Fibroblast of mammary gland (primary cell): ENCODE measurements at regions not wholly inside any gene's neighbourhood (a gene's known extent, or its start where the extent isn't known, plus 50 kb on each side); places are given as distances from the start of the nearest gene placed in this dataset.
A peak's percentile ranks its signal among the peaks of the same experiment; 100 is the strongest.

ENCODE experiments used
- DNase-seq: peaks from one replicate; pipeline ENCODE4 v3.0.0-alpha.2; 2010; ENCODE audit warnings: low read depth
- H3K4me3 ChIP-seq: 2 replicates; pipeline ENCODE4 v1.5.1; 2011; ENCODE audit warnings: low read depth, mild to moderate bottlenecking, low read length, moderate library complexity; ENCODE audit not compliant: control insufficient read depth
- TF ChIP-seq, protein P1 (sequence below): conservative IDR thresholded peaks from 2 replicates; pipeline ENCODE4 v1.5.1; 2011; ENCODE audit warnings: low read depth, low read length, inconsistent platforms; ENCODE audit not compliant: control insufficient read depth, insufficient read depth

DNA sequence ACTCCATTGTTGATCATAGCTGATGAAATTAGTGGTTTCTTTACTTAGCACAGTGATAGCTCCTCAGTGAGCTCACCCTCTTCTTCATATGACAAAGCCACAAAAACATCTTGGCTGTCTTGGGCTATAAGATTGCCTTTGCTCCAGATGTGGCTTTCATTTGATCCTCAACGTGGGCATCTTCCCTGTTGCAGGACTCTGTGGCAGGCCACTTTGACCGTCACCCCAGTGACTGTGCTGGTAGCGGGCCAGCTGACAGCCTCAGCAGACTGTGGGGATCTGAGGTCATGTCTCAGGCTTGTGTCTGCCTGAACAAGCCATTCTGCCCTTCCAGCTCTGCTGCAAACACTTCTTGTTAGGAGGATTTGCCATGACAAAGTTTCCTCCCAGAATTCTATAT lies 422.2 kb downstream of the NR2F1-AS1 start:
- H3K4me3 ChIP-seq = no peak overlapping the region
- peak; percentile 66 for DNase-seq
- TF ChIP-seq, protein P1, sequence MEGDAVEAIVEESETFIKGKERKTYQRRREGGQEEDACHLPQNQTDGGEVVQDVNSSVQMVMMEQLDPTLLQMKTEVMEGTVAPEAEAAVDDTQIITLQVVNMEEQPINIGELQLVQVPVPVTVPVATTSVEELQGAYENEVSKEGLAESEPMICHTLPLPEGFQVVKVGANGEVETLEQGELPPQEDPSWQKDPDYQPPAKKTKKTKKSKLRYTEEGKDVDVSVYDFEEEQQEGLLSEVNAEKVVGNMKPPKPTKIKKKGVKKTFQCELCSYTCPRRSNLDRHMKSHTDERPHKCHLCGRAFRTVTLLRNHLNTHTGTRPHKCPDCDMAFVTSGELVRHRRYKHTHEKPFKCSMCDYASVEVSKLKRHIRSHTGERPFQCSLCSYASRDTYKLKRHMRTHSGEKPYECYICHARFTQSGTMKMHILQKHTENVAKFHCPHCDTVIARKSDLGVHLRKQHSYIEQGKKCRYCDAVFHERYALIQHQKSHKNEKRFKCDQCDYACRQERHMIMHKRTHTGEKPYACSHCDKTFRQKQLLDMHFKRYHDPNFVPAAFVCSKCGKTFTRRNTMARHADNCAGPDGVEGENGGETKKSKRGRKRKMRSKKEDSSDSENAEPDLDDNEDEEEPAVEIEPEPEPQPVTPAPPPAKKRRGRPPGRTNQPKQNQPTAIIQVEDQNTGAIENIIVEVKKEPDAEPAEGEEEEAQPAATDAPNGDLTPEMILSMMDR = no peak

DNA sequence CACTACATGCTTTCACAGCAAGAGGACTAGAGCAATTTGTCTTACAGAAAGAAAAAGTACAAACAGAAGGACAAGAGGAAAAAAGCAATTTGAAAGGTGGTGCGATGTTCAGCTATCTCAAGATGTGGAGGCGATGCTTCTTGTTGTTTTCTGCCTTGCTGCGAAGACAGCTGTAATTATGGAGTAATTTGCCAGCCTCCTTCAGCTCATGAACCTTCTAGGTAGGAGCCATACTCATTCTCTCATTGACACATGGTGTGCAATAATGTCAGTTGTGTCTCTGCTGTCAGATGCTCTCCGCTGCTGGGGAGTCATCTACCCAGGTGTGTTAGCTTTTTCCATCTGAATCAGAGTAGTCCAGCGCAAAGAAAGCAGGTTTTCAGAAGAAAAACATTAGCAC lies 424.5 kb downstream of the NR2F1-AS1 start:
- DNase-seq = no peak
- H3K4me3 ChIP-seq = no peak overlapping the region
- TF ChIP-seq, protein P1 = no peak

DNA sequence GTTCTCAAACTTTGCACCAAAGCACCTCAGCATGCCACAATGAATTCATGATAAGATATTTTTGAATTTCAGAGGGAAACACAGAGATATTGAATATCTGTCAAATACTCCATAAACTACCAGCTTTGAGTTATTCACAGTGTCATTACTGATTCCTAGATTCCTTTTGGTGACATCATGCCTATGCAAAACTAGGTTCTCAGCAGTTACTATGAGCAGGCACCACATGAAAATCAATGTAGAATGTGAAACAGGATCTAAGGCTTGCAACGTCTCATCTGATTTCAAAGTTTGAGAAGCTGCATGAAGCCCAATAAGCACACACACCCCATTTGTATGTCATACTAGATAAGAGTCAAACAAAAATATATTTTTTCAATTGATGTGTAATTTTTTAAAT lies 426.5 kb downstream of the NR2F1-AS1 start:
- no peak for DNase-seq
- H3K4me3 ChIP-seq = no peak overlapping the region
- TF ChIP-seq, protein P1 = no peak

DNA sequence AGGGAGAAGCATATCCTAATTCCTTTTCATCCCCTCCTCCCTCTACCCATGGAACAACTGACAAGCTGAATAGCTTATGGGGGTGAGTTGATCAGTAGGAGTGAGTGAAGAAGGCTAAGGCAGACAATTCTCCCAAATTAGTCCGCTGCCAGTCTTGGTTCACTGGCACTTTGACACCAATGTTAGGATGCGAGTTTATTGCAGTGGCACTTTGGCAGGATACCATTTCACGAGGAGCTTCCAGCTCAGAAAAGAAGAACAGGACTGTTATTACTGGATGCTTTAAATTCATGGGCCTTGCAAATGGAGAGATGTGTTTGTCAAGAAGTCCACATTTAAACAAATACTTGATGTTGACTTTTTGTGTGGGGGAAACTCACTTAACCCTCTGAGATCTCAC lies 427.6 kb downstream of the NR2F1-AS1 start:
- DNase-seq = no peak
- TF ChIP-seq, protein P1 = no peak
- no peak overlapping the region for H3K4me3 ChIP-seq

DNA sequence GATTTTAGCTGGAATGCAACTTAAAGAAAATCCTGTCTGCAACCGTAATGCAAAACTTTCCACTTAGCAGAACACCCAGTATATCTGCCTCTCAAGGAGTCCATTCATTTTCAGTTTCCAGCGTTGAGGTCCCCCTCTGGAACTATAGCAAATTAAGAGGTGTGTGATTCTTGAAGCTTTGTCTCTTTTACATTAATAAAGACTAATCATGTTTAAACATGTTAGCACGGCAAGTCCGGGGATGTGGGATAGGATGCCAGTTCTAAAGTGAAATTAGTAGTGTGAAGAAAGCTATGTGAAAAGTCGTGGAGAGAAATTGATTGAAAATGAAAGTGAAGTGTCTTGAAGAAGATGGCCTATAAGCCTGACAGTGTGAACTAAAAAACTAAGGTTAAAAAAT lies 429.1 kb downstream of the NR2F1-AS1 start:
- no peak overlapping the region for H3K4me3 ChIP-seq
- DNase-seq = no peak
- TF ChIP-seq, protein P1 = no peak

DNA sequence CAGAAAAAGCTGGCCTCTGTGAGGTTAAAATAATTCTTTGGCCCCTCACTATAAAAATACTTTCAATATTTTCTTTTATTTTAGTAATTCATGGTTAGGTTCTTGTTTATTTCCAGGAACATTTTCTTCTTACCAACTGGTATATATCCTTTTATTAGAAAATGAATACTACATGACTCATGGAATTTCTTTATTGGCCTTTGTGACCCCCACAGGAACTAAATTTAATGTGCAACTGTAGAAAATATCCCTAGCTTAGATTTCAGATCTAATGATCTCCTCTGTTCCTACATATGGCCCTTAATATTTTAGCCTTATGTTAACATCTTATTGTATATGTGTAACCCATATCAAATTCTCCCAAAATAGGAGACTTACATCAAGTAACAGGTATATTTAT lies 429.9 kb downstream of the NR2F1-AS1 start:
- DNase-seq = peak; percentile 55
- no peak overlapping the region for H3K4me3 ChIP-seq

More for the DNA sequence above, 429.9 kb downstream of the NR2F1-AS1 start:
- TF ChIP-seq, protein P1 = no peak
